ENCODE measurements at regions not wholly inside any gene's neighbourhood (a gene's known extent, or its start where the extent isn't known, plus 50 kb on each side); places are given as distances from the start of the nearest gene placed in this dataset.
"Not testable (repeated sequence)": the region's sequence is repeated elsewhere in the genome, so short reads cannot be mapped to it uniquely, and the experiment has no call there.

DNA sequence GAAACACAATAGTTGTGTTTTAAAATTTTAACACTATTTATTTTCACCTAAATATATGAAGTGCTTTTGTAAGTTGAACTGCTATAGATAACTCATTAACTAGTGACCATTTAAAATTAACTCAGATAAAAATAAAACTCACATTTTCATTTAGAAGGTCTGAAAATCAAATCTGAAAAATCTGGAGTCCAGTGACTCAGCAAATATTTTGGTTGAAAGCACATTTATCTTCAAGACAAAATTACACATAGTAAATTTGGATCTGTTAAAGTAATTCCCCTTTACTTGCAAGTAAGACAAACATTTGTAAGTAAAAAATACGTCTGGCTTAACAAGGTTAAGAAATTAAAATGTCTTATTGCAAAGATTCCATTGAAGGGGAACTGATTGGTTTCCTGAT is 589.1 kb downstream of the TRIML1 start:
- DNase-seq (ENCODE audit: low read depth in 2 of 2): no peak

- DNase-seq (ENCODE audit: low read depth in 2 of 2): no peak
These were observed 592.9 kb downstream of the TRIML1 start for GRCh38 chr4:188732131-188732530.

DNA sequence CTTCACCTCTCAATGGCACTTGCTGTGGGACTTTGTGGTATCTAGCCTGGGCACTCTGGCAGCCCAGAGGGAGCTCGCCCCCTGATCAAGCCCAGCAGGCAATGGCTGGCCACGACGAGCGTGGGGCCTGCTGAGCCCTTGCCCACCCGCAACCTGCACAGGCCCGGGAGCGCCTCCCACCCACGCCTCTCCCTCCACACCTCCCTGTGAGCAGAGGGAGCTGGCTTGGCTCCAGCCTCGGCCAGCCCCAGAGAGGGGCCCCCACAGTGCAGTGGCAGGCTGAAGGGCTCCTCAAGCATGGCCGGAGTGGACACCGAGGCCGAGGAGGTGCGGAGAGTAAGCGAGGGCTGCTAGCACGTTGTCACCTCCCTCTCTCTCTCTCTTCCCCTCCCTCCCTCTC is 595.8 kb downstream of the TRIML1 start:
- no peak for DNase-seq (ENCODE audit: low read depth in 2 of 2)

- no peak for DNase-seq (ENCODE audit: low read depth in 2 of 2)
These were observed 598.2 kb downstream of the TRIML1 start for GRCh38 chr4:188737251-188738002.

DNA sequence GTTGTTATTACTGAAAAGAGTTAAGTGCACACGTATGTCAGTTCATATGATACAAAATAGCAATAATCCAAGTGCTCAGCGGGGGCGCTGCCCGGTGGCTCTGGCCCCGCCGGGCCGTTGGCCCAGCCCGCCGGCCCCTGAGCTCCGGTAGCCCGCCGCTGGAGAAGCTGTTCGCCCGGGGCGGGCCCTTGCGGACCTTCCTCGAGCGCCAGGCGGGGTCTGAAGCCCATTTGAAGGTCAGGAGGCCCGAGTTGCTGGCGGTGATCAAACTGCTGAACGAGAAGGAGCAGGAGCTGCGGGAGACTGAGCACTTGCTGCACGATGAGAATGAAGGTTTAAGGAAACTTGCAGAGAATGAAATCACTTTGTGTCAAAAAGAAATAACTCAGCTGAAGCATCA is 599.0 kb downstream of the TRIML1 start:
- not testable (repeated sequence) for DNase-seq (ENCODE audit: low read depth in 2 of 2)

GRCh38 chr4:188740172-188740571 is 600.9 kb downstream of the TRIML1 start:
- DNase-seq (ENCODE audit: low read depth in 2 of 2): not testable (repeated sequence)

- DNase-seq (ENCODE audit: low read depth in 2 of 2): not testable (repeated sequence)
These were observed 601.5 kb downstream of the TRIML1 start for GRCh38 chr4:188740791-188741190.

GRCh38 chr4:188754372-188755002 is 615.2 kb downstream of the TRIML1 start:
- no peak for DNase-seq (ENCODE audit: low read depth in 2 of 2)

DNA sequence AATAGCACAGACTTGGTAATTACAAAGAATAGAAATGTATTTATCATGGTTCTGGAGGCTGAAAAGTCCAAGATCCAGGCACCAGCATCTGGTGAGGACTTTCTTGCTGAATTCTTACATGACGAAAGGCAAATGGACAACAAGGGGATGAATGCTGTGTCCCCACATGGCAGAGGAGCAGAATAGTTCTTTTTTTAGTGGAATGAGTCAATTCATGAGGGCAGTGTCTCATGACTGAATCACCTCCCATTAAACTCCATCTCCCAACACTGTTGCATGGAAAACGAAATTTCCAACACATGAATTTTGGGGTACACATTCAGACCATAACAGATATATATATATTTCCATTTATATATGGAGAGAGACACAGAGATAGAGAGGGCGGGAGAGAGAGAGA is 628.3 kb downstream of the TRIML1 start:
- DNase-seq (ENCODE audit: low read depth in 2 of 2): no peak

- DNase-seq (ENCODE audit: low read depth in 2 of 2): no peak
These were observed 639.7 kb downstream of the TRIML1 start for GRCh38 chr4:188778905-188779304.

- no peak for DNase-seq (ENCODE audit: low read depth in 2 of 2)
These were observed 640.3 kb downstream of the TRIML1 start for GRCh38 chr4:188779581-188779980.

DNA sequence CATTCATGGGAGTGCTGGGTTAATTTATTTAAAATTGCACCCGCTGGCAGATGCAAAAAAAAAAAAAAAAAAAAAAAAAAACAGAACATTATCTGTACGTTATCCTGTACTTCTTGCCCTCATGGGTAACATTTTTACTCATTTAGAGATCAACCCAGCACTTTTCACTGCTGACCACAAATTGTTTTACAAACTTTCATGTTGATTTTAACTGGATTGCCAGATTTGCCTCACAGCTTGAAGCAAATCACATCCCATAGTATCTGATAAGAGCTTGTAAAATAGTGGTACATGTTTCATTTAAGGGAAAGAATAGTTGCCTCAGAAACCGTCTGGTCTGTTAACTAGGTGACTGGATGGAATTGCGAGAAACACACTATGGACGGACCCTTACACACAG is 640.8 kb downstream of the TRIML1 start:
- DNase-seq (ENCODE audit: low read depth in 2 of 2): no peak

DNA sequence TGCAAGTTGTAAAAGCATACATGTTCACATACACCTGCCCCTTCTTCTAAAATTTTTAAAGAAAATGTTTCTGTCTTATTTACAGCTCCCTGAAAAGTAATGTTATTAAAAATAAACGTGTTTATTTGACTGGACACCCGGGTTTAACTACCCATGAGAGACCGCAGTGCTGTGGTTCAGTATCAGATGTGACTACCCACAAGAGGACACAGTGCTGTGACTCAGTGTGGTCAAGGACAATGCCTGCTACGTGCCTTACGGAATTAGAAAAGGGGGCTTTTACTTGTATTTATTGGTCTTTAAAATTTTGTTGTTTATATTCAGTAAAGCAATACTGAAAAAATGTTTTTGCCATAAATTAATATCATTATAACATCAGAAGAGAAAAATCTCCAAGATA is 641.4 kb downstream of the TRIML1 start:
- no peak for DNase-seq (ENCODE audit: low read depth in 2 of 2)

GRCh38 chr4:188781655-188782054 is 642.4 kb downstream of the TRIML1 start:
- no peak for DNase-seq (ENCODE audit: low read depth in 2 of 2)

DNA sequence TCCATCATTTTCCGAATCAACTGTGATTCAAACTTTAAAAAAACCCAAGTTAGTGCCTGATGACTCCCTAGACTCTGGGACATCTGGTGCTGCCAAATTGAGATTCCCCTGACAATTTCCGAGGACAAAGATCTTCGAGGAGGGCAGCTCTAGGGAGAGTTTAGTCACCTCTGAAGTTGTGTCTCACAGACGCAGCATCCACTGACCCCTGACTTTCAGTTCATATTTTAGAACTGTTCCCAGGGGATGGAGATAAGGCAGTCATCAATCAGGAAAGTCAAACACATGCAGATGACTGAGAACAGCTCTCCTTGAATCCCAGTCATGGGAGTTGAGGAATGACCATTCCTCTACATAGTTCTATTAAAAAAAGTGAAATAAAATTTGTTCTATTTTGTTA is 643.9 kb downstream of the TRIML1 start:
- no peak for DNase-seq (ENCODE audit: low read depth in 2 of 2)

DNA sequence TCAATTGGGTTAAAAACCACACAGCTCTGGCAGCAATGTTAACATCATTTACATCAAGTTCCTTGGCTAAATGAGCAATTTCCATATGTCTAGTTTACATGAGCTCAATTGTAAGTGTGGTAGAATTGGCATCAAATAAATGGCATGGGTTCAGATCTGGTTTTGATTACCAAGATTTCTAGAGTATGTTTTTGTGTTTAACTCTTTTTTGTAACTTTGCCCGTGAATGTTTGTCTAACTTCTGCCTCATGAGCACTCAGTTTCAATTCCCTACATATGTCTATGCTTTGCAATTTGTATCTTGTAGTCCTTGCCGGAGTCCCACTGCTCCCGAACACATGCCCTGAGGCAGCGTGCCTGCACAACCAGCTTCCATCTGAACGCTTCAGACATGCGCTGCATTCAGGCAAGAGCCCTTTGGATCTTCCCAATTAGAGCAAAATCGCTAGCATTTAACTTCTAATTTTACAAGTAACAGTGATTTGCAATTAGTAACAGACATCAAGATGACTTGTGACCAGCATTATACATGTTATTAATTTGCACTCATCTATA is 644.4 kb downstream of the TRIML1 start:
- no peak for DNase-seq (ENCODE audit: low read depth in 2 of 2)

DNA sequence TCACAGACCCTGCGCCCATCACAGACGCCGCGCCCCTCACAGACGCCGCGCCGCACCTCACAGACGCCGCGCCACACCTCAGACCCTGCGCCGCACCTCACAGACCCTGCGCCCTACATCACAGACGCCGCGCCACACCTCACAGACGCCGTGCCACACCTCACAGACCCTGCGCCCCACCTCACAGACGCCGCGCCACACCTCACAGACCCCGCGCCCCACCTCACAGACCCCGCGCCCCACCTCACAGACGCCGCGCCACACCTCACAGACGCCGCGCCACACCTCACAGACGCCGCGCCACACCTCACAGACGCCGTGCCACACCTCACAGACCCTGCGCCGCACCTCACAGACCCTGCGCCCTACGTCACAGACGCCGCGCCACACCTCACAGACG is 657.4 kb downstream of the TRIML1 start:
- DNase-seq (ENCODE audit: low read depth in 2 of 2): not testable (repeated sequence)

- DNase-seq (ENCODE audit: low read depth in 2 of 2): not testable (repeated sequence)
These were observed 657.8 kb downstream of the TRIML1 start for GRCh38 chr4:188797011-188797410.

- DNase-seq (ENCODE audit: low read depth in 2 of 2): no peak
These were observed 665.6 kb downstream of the TRIML1 start for GRCh38 chr4:188804861-188805260.

DNA sequence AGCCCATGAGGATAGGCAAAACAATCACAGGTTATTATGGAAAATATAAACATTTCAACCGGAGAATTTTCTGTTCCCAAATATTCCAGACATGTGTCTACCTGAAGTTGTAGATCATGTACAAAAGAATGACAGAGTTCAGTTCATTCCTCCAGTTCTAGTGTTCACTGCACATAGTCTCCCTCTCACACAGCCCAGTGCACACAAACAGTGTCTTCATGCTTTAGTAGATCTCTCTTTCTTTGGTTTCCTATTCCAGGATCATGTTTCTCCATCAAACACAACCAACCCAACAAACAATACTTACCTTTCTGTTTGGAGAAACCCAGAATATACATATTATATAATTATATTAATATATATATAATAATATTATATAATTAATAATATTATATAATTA is 671.9 kb downstream of the TRIML1 start:
- DNase-seq (ENCODE audit: low read depth in 2 of 2): no peak

- DNase-seq (ENCODE audit: low read depth in 2 of 2): no peak
These were observed 673.4 kb downstream of the TRIML1 start for GRCh38 chr4:188812644-188813043.

DNA sequence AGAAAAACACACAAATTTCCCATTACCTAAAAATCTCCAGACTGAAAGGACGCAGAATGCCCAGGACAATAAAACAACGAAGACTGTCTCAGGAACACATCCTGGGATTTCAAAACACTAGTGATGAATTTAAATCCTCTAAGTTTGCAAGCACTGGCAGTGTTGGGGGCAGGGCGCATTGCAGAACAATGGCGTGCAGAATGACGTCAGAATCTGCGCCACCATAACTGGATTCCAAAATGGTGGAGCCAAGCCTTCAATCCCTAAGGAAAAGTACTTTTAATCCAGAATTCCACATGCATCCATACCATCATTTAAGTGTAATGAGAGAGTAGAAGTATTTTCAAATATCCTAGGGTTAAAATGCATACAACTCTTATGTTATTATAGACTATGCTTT is 679.1 kb downstream of the TRIML1 start:
- DNase-seq (ENCODE audit: low read depth in 2 of 2): no peak

DNA sequence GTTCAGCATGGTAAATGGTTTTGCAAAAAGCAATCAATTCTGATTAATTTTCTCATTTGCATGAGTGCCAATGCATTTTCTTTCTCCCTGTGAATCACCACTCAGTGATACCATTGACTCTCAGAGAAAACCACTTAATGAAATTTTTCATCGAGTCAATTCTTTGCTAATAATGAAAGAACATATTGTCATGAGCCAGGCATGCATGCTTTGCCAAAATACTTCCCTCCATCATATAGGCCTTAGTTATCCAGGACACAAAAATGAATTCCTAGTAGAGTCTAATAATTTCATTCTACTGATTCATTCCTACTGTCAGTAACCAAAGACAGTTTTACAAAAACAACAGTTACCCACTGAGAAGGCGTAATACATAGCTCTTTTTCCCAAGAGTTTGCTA is 680.0 kb downstream of the TRIML1 start:
- no peak for DNase-seq (ENCODE audit: low read depth in 2 of 2)

Data from stimulated activated CD8-positive, alpha-beta memory T cell treated with anti-CD3 and anti-CD28 coated beads, Interleukin-7, amount 100 ng/mL, for 4 hours (primary cell).